HG03175 (cell line): ENCODE measurements at regions not wholly inside any gene's neighbourhood (a gene's known extent, or its start where the extent isn't known, plus 50 kb on each side); places are given as distances from the start of the nearest gene placed in this dataset.
A peak's percentile ranks its signal among the peaks of the same experiment; 100 is the strongest.
"Not testable (repeated sequence)": the region's sequence is repeated elsewhere in the genome, so short reads cannot be mapped to it uniquely, and the experiment has no call there.

Source experiments
- ATAC-seq: cut with Tn5 transposase; IDR thresholded peaks from one replicate; pipeline ENCODE4 v1.9.1; 2021; ENCODE audit warnings: mild to moderate bottlenecking, moderate library complexity; ENCODE audit not compliant: unreplicated experiment

DNA sequence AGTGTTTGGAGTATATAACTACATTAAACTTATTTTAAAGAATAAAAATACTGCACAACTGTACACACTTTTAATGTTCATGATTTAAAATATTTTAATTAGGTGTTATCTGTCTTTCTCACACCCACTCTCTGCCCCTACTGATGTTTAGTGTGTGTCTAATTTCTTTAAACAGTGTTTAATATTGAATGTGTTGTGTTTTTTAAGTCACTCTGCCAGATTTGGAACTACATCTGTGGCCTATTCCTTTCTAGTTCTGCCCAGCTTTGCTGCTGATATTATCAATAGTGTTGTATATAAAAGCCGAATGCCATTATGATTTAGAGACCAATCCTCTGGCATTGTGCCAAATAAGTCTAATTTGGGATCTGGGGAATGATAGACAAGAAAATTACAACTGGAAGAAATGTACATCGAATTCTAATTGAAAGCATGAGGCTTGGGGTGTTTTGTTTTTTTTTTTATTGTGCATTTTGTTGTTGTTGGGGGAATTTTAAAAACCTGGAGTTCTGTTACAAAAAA is 398.0 kb downstream of the CPS1 start:
- no peak for ATAC-seq

DNA sequence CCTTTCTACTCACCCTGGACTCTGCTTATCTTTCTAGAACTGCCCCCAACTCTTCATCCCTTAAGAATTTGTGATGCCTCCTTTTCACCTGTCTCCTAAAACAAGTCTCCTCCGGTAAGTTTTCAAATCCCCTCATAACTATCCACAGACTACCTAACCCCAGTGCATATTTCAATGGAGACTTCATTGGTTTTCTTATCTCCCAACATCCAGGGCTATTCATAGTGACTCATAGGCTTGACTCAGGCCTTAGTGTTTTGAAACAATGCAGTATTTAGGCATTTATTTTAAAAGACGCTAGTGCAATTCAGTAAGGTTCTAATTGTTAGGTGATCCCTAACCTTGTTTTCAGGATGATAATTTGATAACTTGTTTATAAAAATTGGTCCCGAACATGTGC is 399.2 kb downstream of the CPS1 start:
- ATAC-seq: no peak

DNA sequence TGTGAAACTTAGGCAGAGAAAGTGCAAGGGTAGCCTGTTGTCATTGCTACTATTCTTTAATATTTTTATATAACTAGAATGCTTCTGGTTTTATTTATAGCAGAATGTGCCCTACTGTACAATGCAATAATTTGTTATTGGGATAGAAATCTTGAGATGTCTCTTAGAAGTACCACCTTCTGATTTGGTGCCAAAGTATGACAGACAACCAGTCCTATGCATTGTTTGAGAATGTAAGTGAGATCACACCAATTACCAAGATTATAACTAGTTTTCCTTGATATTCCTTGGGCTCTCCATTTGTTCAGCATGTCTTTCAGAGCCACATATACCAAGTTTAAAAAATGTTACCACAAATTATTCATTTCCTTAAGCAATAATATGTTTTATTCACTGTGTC is 399.7 kb downstream of the CPS1 start:
- ATAC-seq: no peak

DNA sequence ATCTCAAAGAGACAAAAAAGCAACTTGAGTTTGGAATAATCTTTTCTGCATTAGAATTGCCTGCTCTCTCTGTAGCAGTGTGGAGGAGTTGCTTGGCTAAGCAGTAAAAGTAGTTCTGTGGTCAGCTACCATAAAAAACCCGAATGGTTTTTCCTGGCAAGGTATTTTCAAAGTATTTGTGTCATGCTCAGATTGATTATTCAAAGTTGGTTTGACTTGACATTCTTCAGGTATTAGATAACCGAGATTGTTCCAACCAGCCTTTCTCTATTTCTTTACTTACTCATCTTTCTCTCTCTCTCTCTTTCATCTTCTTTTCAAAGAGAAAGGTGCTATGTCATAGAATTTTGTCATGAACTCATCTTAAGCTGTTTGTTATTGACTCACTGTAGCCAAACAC is 404.9 kb downstream of the CPS1 start:
- ATAC-seq: no peak

GRCh38 chr2:210963386-210963785 is 407.0 kb downstream of the CPS1 start:
- no peak for ATAC-seq

DNA sequence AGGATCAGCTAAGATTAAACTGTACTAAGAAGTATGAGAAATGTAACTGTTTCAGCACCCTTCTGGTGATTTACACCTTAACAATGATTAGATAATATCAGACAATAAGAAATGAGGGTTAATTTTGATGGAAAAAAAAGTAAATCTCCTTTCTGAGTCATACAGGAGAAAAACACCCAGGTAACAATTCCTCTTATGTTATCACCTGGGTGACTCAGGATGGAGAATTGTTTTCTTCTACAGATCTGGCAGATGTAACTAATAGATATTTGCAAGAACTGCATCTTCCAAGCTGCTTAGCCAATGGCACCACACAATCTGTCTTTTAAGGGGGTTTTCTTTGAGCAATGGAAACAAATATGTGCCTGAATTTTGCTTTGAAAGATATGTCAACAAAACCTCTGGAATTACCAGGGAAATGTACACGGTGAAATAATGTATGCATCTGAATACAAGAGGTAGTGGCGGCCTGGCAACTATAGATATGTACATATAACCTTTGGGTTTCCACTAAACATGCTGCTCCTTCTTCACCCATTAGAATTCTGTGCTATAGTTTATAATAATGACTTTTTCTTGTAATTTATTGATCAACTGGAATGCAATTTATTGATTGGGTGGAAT is 407.9 kb downstream of the CPS1 start:
- no peak for ATAC-seq

- ATAC-seq: no peak
Observed at GRCh38 chr2:210965472-210965871, 409.1 kb downstream of the CPS1 start.

GRCh38 chr2:210966330-210966729 is 409.9 kb downstream of the CPS1 start:
- no peak for ATAC-seq

- ATAC-seq: no peak
Observed at GRCh38 chr2:210971431-210971830, 415.0 kb downstream of the CPS1 start.

GRCh38 chr2:210986806-210987205 is 430.4 kb downstream of the CPS1 start:
- ATAC-seq: not testable (repeated sequence)

DNA sequence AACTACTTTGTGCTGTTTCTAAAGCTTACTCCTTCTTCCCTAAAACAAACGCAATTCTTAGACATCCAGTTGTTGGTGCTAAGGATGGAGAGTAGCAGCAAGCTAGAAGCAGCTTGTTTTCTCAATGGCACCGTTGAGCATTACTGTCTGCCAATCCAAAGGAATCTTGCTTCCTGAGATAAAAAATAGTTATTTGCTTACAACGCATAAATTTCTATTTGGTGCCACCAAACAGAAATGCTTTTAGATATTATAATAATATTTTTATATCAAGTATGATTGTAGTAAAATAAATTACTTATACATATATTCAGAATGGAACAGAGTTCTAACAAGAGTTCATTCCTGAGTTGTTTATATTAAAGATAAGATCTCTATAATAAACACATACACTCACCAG is 434.7 kb downstream of the CPS1 start:
- no peak for ATAC-seq

DNA sequence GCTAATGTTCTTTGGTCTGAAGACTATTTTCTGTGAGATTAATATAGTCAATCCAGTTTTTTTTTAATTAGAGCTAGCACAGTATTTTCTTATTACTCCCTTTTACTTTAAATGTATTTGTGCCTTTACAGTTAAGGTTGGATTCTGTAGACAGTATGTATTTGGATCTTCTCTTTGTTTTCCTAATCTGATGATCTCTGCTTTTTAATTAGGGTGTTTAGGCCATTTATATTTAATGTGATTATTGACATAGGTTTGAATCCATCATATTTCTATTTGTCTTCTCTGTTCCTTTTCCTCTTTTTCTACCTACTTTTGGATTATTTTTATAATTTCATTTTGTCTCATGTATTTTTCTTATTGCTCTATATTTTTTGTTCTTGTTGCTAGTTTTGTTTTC is 437.7 kb downstream of the CPS1 start:
- ATAC-seq: no peak

DNA sequence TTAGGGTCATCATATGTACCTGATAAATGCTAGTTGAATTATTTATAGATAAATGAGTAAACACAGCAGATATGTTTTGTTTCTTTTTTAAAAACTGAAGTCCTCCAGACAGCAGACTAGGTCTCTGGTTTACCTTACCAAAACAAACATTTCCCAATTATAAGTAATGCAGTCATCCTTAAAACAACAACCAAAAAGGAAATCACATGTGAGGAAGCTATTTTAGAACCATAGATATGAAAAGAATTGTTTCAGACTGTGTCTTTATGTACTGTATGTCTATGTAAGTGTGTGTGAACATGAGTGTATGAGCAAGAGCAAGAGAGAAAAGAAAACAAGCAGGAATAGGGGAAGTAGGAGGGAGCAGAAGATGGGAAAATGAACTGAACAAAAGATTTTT is 441.0 kb downstream of the CPS1 start:
- ATAC-seq: no peak

DNA sequence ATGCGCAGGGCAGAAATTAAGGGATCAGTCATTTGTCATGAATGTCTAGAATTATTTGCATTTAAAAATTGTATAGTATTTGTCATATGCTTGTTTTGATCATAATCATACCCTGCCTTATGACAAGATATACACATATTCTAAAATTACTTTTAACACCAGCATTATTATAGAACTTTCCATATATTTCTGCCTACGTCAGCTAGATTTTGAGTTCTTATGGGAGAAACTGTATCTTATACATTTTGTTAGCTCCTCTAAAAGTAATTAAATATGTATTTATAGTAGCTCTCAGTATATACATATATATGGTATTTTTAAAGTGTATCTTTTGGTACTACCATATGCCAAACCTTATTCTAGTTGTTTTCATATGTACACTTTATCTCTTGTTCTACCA is 441.9 kb downstream of the CPS1 start:
- ATAC-seq: no peak

GRCh38 chr2:211014376-211014775 is 458.0 kb downstream of the CPS1 start:
- ATAC-seq: no peak

- ATAC-seq: no peak
Observed at GRCh38 chr2:211014906-211015305, 458.5 kb downstream of the CPS1 start.

- not testable (repeated sequence) for ATAC-seq
Observed at GRCh38 chr2:211025089-211025488, 468.7 kb downstream of the CPS1 start.

- ATAC-seq: no peak
Observed at GRCh38 chr2:211026109-211026508, 469.7 kb downstream of the CPS1 start.

DNA sequence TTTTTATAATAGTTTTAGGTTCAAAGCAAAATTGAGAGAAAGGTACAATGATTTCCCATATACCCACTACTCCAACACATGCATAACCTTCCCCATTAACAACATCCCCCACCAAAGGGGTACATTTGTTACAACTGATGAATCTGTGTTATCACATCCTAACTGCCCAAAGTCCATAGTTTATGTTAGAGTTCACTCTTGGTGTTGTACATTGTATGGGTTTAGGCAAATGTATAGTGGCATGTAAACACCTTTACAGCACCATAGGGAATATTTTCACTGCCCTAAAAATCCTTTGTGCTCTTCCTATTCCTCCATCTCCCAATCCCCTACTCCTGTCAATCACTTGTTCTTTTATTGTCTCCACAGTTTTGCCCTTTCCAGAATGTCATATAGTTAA is 471.6 kb downstream of the CPS1 start:
- ATAC-seq: no peak

GRCh38 chr2:211033765-211034164 is 477.4 kb downstream of the CPS1 start:
- ATAC-seq: no peak

- peak; percentile 68 for ATAC-seq
Observed at GRCh38 chr2:211035548-211036185, 479.3 kb downstream of the CPS1 start.

GRCh38 chr2:211045025-211045424 is 488.6 kb downstream of the CPS1 start:
- no peak for ATAC-seq
